GM12892 (cell line): ENCODE measurements at regions not wholly inside any gene's neighbourhood (a gene's known extent, or its start where the extent isn't known, plus 50 kb on each side); places are given as distances from the start of the nearest gene placed in this dataset.

Source experiments
- POLR2A ChIP-seq: IDR thresholded peaks from 2 replicates; pipeline ENCODE4 v1.6.1; 2011; ENCODE audit warnings: low read depth, low read length, control low read depth
- POLR2AphosphoS5 ChIP-seq: IDR thresholded peaks from 2 replicates; pipeline ENCODE4 v1.6.1; 2011; ENCODE audit warnings: low read depth, low read length, control low read depth
- TAF1 ChIP-seq: IDR thresholded peaks from 2 replicates; pipeline ENCODE4 v1.6.1; 2011; ENCODE audit warnings: low read depth, mild to moderate bottlenecking, control low read depth, low read length, borderline replicate concordance

- TF ChIP-seq POLR2A, result no peak
- TF ChIP-seq POLR2AphosphoS5, result no peak
- TF ChIP-seq TAF1, result no peak
These were observed 661.0 kb downstream of the GALC start for GRCh38 chr14:87331991-87332390.
